ENCODE measurements at regions not wholly inside any gene's neighbourhood (a gene's known extent, or its start where the extent isn't known, plus 50 kb on each side); places are given as distances from the start of the nearest gene placed in this dataset.

GRCh38 chr7:93773446-93773845, 117.1 kb downstream of the TFPI2 start:
- H3K9me1 ChIP-seq (replicated peaks; ENCODE audit: control insufficient read depth, extremely low read depth, insufficient read depth, low read length): no peaks in the 10 kb centered on the region
- peaks cover 6 to 18% of the 10 kb centered on the region in 2 experiments for H3K27me3 ChIP-seq (ENCODE audit: control insufficient read depth in 2 of 2, insufficient read depth in 2 of 2, low read length in 2 of 2)
- intact Hi-C loops (cut with micrococcal nuclease) (no loop called here), dilution Hi-C loops (cut with MboI; ENCODE audit: extremely low pct_ligation_motif_present, low sequenced_read_pairs) (no loop called here)
- H3K4me3 ChIP-seq (replicated peaks in 1 of 3; ENCODE audit: insufficient read depth in 1 of 3, low read depth in 1 of 3, low read length in 3 of 3): no peak overlapping the region
- no peak for TF ChIP-seq MAX (IDR thresholded peaks at IDR 0.05; ENCODE audit: insufficient read depth, insufficient read length)
- H3K9me3 ChIP-seq (replicated peaks; ENCODE audit: control insufficient read depth, insufficient read depth, low read length): no peaks in the 10 kb centered on the region
- no peak overlapping the region for H2AFZ ChIP-seq (ENCODE audit: low read depth, low read length)
- ChIA-PET CTCF (no interaction called here), POLR2A (no interaction called here)
- H3K36me3 ChIP-seq (ENCODE audit: control insufficient read depth in 2 of 2, extremely low read depth in 1 of 2, insufficient read depth in 2 of 2, low read length in 2 of 2): no peaks in the 10 kb centered on the region
- no peaks in the 10 kb centered on the region for H4K20me1 ChIP-seq (replicated peaks; ENCODE audit: control insufficient read depth, extremely low read depth, insufficient read depth, low read length)
- no peak overlapping the region for H3K9ac ChIP-seq (replicated peaks; ENCODE audit: extremely low read depth, insufficient read depth, low read length)
- no peaks in the 10 kb centered on the region for H3K4me1 ChIP-seq (ENCODE audit: control insufficient read depth, extremely low read depth, insufficient read depth, low read length)
- H3K4me2 ChIP-seq (ENCODE audit: insufficient read depth, low read length): no peak overlapping the region
- no peaks in the 10 kb centered on the region for H3K79me2 ChIP-seq (ENCODE audit: control insufficient read depth, insufficient read depth, low read length)
- DNase-seq (ENCODE audit: low read depth, low spot score) (no peak), FAIRE-seq (no peak)
- H3K27ac ChIP-seq (ENCODE audit: insufficient read depth, low read depth, low read length): no peak overlapping the region
- BruUV-seq (replicated peaks): no TSS peak

DNA sequence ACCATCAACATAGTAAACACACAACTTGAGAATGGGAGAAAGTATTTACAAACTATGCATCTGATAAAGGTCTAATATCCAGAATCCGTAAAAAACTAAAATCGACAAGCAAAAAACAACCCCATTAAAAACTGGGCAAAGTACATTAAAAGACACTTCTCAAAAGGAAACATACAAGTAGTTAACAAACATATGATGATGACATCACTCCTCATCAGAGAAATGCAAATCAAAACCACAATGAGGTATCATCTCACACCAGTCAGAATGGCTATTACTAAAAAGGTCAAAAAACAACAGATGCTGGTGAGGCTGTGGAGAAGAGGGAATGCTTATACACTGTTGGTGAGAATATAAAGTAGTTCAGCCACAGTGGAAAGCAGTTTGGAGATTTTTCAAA, 125.1 kb downstream of the TFPI2 start:
- intact Hi-C loops (cut with micrococcal nuclease) (no loop called here), dilution Hi-C loops (cut with MboI; ENCODE audit: extremely low pct_ligation_motif_present, low sequenced_read_pairs) (no loop called here)
- H3K27me3 ChIP-seq (ENCODE audit: control insufficient read depth in 2 of 2, insufficient read depth in 2 of 2, low read length in 2 of 2): no peaks in the 10 kb centered on the region
- ChIA-PET POLR2A (no interaction called here), CTCF (no interaction called here)
- no TSS peak for BruUV-seq (replicated peaks)
- H3K4me1 ChIP-seq (ENCODE audit: control insufficient read depth, extremely low read depth, insufficient read depth, low read length): no peaks in the 10 kb centered on the region
- no peak for FAIRE-seq
- H2AFZ ChIP-seq (ENCODE audit: low read depth, low read length): no peak overlapping the region
- H3K9me3 ChIP-seq (replicated peaks; ENCODE audit: control insufficient read depth, insufficient read depth, low read length): no peaks in the 10 kb centered on the region
- H3K27ac ChIP-seq (ENCODE audit: insufficient read depth, low read depth, low read length): no peak overlapping the region
- H3K4me3 ChIP-seq (replicated peaks in 1 of 3; ENCODE audit: insufficient read depth in 1 of 3, low read depth in 1 of 3, low read length in 3 of 3): no peak overlapping the region
- no peaks in the 10 kb centered on the region for H3K9me1 ChIP-seq (replicated peaks; ENCODE audit: control insufficient read depth, extremely low read depth, insufficient read depth, low read length)
- no peak for DNase-seq (ENCODE audit: low read depth, low spot score)
- H4K20me1 ChIP-seq (replicated peaks; ENCODE audit: control insufficient read depth, extremely low read depth, insufficient read depth, low read length): no peaks in the 10 kb centered on the region
- H3K9ac ChIP-seq (replicated peaks; ENCODE audit: extremely low read depth, insufficient read depth, low read length): no peak overlapping the region
- TF ChIP-seq POLR2AphosphoS5 (IDR thresholded peaks at IDR 0.05; ENCODE audit: insufficient read depth, low read depth, low read length) (no peak), POLR2A (IDR thresholded peaks at IDR 0.05; ENCODE audit: low read depth, low read length) (no peak), FOS (IDR thresholded peaks at IDR 0.05; ENCODE audit: borderline replicate concordance, insufficient read depth, low read length) (no peak), MYC (IDR thresholded peaks at IDR 0.05; ENCODE audit: low read depth, low read length) (no peak), EZH2 (IDR thresholded peaks at IDR 0.05; ENCODE audit: borderline replicate concordance, low read depth, low read length, severe bottlenecking) (no peak), JUN (IDR thresholded peaks at IDR 0.05; ENCODE audit: borderline replicate concordance, insufficient read depth, insufficient read length, low read depth) (no peak), CTCF (IDR thresholded peaks at IDR 0.05; ENCODE audit: extremely low read depth in 1 of 2, insufficient read depth in 1 of 2, low read depth in 1 of 2, low read length in 2 of 2) (no peak), MAX (IDR thresholded peaks at IDR 0.05; ENCODE audit: insufficient read depth, insufficient read length) (no peak), GATA2 (IDR thresholded peaks at IDR 0.05; ENCODE audit: insufficient read depth, insufficient read length, low read depth, low read length) (no peak)
- no peaks in the 10 kb centered on the region for H3K79me2 ChIP-seq (ENCODE audit: control insufficient read depth, insufficient read depth, low read length)
- H3K36me3 ChIP-seq (ENCODE audit: control insufficient read depth in 2 of 2, extremely low read depth in 1 of 2, insufficient read depth in 2 of 2, low read length in 2 of 2): no peaks in the 10 kb centered on the region
- H3K4me2 ChIP-seq (ENCODE audit: insufficient read depth, low read length): no peak overlapping the region

Measured in endothelial cell of umbilical vein (primary cell).